GM21526 (cell line): ENCODE measurements at regions not wholly inside any gene's neighbourhood (a gene's known extent, or its start where the extent isn't known, plus 50 kb on each side); places are given as distances from the start of the nearest gene placed in this dataset.
"Not testable (repeated sequence)": the region's sequence is repeated elsewhere in the genome, so short reads cannot be mapped to it uniquely, and the experiment has no call there.

Source experiments
- ATAC-seq: cut with Tn5 transposase; IDR thresholded peaks from one replicate; pipeline ENCODE4 v1.9.1; 2021; ENCODE audit warnings: moderate library complexity; ENCODE audit not compliant: unreplicated experiment, low FRiP score

DNA sequence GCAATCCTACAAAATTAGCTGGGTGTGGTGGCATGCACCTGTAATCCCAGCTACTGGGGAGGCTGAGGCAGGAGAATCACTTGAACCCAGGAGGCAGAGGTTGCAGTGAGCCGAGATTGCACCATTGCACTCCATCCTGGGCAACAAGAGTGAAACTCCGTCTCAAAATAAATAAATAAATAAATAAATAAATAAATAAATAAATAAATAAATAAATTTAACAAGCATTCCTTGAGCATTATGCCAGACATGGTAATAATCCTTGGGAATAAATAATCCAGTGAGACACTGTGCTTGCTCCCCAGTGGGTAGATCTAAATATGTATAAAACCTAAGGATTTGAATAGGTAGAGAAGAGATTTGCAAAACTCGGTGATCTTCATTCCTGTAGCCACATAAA lies 228.4 kb downstream of the MAGEB5 start:
- not testable (repeated sequence) for ATAC-seq

DNA sequence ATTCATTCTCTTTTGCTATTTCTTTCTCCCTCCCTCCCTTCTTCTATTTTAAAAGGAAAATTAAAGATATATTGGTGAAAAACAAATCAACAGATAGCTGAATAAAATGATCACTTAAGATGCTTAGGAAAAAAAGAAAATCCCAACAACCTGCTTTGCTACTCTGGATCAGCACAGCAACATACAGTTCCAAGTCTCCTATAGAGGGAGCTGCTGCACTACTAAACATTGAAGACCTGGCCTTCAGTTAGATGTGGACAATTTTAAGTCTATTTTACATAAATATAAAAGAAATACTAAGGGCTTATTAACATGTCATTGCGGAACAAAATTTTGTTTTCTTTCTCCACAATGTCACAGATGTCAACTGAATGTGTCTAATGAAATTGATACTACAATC lies 226.4 kb downstream of the MAGEB5 start:
- ATAC-seq: no peak

DNA sequence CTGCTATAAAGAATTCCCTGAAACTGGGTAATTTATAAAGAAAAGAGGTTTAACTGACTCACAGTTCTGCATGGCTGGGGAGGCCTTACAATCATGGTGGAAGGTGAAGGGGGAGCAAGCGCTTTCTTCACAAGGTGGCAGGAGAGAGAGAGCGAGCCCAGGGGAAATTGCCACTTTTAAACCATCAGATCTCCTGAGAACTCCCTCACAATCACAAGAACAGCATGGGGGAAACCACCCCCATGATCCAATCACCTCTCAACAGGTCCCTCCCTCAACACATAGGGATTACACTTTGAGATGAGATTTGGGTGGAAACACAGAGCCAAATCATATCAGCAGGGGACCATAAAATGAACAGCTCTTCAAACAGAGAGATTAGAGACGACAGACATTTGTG lies 198.6 kb downstream of the MAGEB5 start:
- ATAC-seq: no peak

- ATAC-seq: no peak
These were observed 195.1 kb downstream of the MAGEB5 start for GRCh38 chrX:26411045-26411444.

DNA sequence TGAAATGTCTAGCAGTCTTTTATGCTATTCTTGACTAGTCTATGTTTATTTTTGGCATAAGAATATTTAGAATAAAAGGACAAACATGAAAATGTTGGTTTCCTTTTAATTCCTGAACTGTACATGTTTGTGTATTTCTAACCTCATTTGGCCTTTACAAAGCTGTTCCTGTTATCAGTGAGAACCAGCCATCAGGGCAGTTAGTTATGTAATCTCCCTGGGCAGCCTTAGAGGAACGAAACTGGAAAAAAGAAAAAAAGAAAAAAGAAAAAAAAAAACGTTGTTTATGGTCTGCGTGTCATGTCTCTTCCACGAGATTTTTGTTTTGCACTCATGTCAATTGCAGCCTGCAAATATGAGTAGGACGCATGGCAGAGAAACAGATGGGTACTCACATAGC lies 193.7 kb downstream of the MAGEB5 start:
- ATAC-seq: no peak

DNA sequence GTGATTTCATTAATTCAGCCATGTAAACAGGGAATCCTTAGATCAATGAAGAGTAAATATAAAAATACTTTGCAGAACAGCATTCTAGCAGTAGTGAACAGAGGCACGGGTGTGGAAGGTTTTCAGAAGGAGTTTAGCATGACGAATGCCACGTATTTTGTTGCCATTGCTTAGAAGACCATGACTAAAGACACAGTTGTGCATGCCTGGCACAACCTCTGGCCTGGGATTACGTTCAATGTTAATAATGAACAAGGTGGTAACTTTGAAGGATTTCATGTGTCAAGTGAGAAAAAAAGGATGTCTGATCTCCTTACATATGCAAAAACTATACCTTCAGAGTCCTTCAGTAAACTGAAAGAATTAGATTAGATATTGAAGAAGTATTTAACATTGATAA lies 171.9 kb downstream of the MAGEB5 start:
- ATAC-seq: no peak

DNA sequence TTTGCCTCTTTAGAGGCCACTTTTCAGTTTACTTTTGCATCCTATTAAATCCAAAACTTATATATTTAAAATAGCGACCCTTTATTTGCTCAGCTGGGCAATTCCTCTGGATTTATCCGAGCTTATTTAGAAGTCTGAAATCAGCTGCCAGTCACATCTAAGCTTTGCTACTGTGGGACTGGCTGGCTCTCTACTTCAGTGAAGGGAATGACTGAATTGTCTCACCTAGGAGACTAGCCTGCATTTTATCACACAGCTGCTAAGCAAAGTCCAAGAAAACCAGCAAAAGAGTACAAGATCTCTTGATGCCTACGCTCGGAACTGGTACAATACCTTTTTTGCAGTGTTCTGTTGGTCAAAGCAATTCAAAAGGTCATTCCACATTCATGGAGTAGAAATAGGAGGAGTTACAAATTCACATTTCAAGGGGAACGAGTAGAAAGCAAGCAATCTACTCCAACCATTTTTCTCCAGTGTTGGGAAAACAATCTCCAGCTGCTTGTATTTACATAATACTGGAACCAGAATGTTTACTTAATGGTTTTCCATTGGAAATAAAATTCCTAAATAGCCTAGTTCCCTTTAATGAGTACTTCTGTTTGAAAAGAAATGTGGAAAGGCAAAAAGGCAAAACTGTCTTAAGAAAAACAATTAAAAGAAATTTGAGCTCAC lies 160.2 kb downstream of the MAGEB5 start:
- ATAC-seq: no peak

DNA sequence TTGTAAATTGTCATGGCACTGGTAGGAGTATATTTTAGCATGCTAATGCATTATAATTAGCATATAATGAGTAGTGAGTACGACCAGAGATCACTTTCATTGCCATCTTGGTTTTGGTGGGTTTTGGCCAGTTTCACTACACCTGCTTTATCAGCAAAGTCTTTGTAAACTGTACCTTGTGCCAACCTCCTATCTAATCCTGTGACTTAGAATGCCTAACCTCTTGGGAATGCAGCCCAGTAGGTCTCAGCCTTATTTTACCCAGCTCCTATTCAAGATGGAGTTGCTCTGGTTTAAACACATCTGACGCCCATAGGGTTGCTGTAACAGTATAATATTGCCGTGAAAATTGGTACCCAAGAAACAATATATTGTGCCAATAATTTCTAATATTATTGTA lies 159.4 kb downstream of the MAGEB5 start:
- no peak for ATAC-seq

DNA sequence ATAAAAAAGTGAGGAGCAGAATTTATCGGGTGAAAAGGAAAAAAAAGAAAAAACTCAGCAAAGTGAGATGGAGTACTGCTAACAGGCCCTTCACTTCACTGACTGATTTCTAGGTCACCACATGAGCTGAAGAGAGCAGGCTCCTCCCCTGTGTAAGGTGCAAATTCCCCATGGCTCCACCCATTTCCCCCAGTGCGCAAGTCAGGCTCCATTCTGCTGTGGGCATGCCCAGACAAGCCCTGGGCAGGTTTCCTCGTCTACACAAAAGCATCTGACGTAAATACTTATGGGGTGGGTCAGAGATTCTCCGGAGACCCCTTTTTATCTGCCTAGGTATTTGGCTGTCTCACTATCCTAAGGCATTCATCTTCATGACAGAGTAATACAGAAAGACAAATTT lies 157.9 kb downstream of the MAGEB5 start:
- ATAC-seq: no peak

DNA sequence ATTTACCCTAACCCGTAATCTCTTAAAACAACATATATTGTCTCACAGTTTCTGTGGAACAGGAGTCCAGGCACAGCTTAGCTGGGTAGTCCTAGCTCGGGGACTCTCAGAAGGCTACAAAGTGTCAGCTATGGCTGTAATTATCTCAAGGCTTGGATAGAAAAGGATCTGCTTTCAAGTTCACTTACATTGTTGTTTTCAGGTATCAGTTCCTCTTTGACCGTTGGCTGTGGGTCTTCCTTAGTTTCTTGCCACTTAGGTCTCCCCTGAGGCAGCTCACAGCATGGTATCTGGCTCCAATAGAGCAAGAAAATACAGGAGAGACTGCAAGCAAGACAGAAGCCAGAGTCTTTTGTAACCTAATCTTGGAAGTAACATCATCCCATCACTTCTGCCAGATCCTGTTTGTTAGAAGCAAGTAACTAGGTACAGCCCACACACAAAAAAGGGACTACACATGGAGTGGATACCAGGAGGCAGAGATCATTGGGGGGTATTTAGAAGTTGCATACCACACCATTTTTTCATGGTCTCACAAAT lies 137.0 kb downstream of the MAGEB5 start:
- ATAC-seq: no peak

GRCh38 chrX:26347171-26347570 lies 131.2 kb downstream of the MAGEB5 start:
- no peak for ATAC-seq

DNA sequence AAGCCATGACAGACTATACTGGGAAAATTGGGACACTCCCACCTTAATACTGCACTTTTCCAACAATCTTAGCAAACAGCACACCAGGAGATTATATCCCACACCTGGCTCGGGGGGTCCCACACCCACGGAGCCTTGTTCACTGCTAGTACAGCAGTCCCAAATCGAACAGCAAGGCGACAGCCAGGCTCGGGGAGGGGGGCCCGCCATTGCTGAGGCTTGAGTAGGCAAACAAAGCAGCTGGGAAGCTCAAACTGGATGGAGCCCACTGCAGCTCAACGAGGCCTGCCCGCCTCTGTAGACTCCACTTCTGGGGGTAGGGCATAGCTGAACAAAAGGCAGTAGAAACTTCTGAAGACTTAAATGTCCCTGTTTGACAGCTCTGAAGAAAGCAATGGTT lies 118.3 kb downstream of the MAGEB5 start:
- no peak for ATAC-seq

- no peak for ATAC-seq
These were observed 112.8 kb downstream of the MAGEB5 start for GRCh38 chrX:26328608-26329319.

DNA sequence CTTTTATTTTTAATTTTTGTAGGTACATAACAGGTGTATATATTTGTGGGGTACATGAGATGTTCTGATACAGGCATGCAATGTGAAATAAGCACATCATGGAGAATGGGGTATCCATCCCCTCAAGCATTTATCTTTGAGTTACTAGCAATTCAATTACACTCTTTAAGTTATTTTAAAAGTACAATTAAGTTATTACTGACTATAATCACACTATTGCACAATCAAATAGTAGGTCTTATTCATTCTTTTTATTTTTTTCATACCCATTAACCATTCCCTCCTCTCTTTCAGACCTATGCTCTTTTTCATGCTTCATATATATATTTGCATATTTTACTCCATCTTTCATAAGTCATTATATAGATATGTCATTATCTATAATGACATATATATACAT lies 93.3 kb downstream of the MAGEB5 start:
- ATAC-seq: no peak

GRCh38 chrX:26295425-26295824 lies 79.5 kb downstream of the MAGEB5 start:
- ATAC-seq: no peak

DNA sequence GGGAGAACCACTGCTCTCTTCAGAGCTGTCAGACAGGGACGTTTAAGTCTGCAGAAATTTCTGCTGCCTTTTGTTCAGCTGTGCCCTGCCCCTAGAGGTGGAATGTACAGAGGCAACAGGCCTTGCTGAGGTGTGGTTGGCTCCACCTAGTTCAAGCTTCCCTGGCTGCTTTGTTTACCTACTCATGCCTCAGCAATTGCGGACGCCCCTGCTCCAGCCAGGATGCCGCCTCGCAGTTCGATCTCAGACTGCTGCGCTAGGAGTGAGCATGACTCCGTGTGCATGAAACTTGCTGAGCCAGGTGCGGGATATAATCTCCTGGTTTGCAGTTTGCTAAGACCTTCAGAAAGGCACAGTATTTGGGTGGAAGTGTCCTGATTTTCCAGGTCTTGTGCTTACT lies 70.9 kb downstream of the MAGEB5 start:
- no peak for ATAC-seq
